OCI-LY7 (cell line): ENCODE measurements at regions not wholly inside any gene's neighbourhood (a gene's known extent, or its start where the extent isn't known, plus 50 kb on each side); places are given as distances from the start of the nearest gene placed in this dataset.

Source experiments
- BruUV-seq: library from RNA; stranded (reverse); fragments of 400-500 nt; replicated peaks from 2 replicates; lab custom pipeline; 2021; lab: Mats Ljungman, UMichigan
- CTCF ChIA-PET: fragments of 300-600 bp; sonication (Branson Sonifier 250); formaldehyde crosslinking; loops from one replicate; lab custom pipeline; 2022; ENCODE audit warnings: antibody characterized with exemption; ENCODE audit not compliant: unreplicated experiment; lab: Charles Lee
- POLR2A ChIA-PET: fragments of 300-600 bp; sonication (Branson Sonifier 250); formaldehyde crosslinking; loops from one replicate; lab custom pipeline; 2022; ENCODE audit warnings: antibody characterized with exemption; lab: Charles Lee
- DNase-seq: peaks from one replicate; pipeline ENCODE4 v3.0.0-alpha.2; 2015; ENCODE audit warnings: low spot score
- H2AFZ ChIP-seq: fragments of 200-600 bp; sonication (generic), shearing (Covaris generic); 2 replicates; pipeline ENCODE4 v1.6.1; 2014; ENCODE audit warnings: mild to moderate bottlenecking, antibody characterized with exemption, low read length, moderate library complexity
- H3K27ac ChIP-seq: fragments of 200-600 bp; sonication (generic); 2 replicates; pipeline ENCODE4 v1.5.1; 2014; ENCODE audit warnings: mixed run types, low read depth, mild to moderate bottlenecking, moderate library complexity, low read length, inconsistent platforms; ENCODE audit not compliant: poor library complexity, severe bottlenecking
- H3K36me3 ChIP-seq: fragments of 200-600 bp; sonication (generic); 2 replicates; pipeline ENCODE4 v1.6.1; 2014; ENCODE audit warnings: mild to moderate bottlenecking, antibody characterized with exemption, low read length, moderate library complexity, mixed read lengths; ENCODE audit not compliant: insufficient read depth
- H3K4me1 ChIP-seq: fragments of 200-600 bp; sonication (generic); 2 replicates; pipeline ENCODE4 v1.5.1; 2014; ENCODE audit warnings: mild to moderate bottlenecking, low read length; ENCODE audit not compliant: insufficient read depth, poor library complexity, severe bottlenecking
- H3K4me2 ChIP-seq: fragments of 200-600 bp; sonication (generic); 2 replicates; pipeline ENCODE4 v1.6.1; 2014; ENCODE audit warnings: mild to moderate bottlenecking, low read length
- H3K4me3 ChIP-seq: fragments of 200-600 bp; sonication (generic); 2 replicates; pipeline ENCODE4 v1.5.1; 2014; ENCODE audit warnings: mild to moderate bottlenecking, low read depth, low read length; ENCODE audit not compliant: poor library complexity, severe bottlenecking
- H3K79me2 ChIP-seq: fragments of 200-600 bp; sonication (generic); 2 replicates; pipeline ENCODE4 v1.6.1; 2016; ENCODE audit warnings: low read depth, mild to moderate bottlenecking, low read length, moderate library complexity, mixed read lengths; ENCODE audit not compliant: insufficient read depth
- H3K9me2 ChIP-seq: fragments of 200-600 bp; sonication (generic); 2 replicates; pipeline ENCODE4 v1.6.1; 2016; ENCODE audit warnings: mild to moderate bottlenecking, low read length, mixed read lengths; ENCODE audit not compliant: insufficient read depth
- H3K9me3 ChIP-seq: fragments of 200-600 bp; sonication (generic); 2 replicates; pipeline ENCODE4 v1.6.1; 2014; ENCODE audit warnings: mild to moderate bottlenecking, mixed run types, low read length, mixed read lengths
- H4K20me1 ChIP-seq: fragments of 200-600 bp; sonication (generic); 2 replicates; pipeline ENCODE4 v1.6.1; 2014; ENCODE audit warnings: mild to moderate bottlenecking, antibody characterized with exemption, low read length, moderate library complexity, mixed read lengths; ENCODE audit not compliant: insufficient read depth
- CTCF ChIP-seq: fragments of 200-600 bp; sonication (generic); conservative IDR thresholded peaks from 2 replicates; pipeline ENCODE4 v1.5.1; 2014; ENCODE audit warnings: mild to moderate bottlenecking, antibody characterized with exemption, low read length, moderate library complexity, mixed read lengths
- EZH2phosphoT487 ChIP-seq: fragments of 200-600 bp; sonication (generic); IDR thresholded peaks from 2 replicates; pipeline ENCODE4 v1.6.1; 2018; ENCODE audit warnings: low read depth, borderline replicate concordance, mild to moderate bottlenecking, mixed run types, antibody characterized with exemption, low read length, moderate library complexity, mixed read lengths
- intact Hi-C: fragments of 100-400 bp; cut with micrococcal nuclease; formaldehyde crosslinking; loops from one replicate; pipeline ENCODE4 v1.10.0; 2022; ENCODE audit not compliant: unreplicated experiment

GRCh38 chr21:22762463-22762862 lies 1764.3 kb downstream of the NCAM2 start:
- ChIA-PET CTCF (no interaction called here), POLR2A (no interaction called here)
- DNase-seq, result no peak
- no peaks in the 10 kb centered on the region for H4K20me1 ChIP-seq
- no peak overlapping the region for H3K4me3 ChIP-seq
- no peak overlapping the region for H3K27ac ChIP-seq
- H3K4me1 ChIP-seq, result no peaks in the 10 kb centered on the region
- H3K79me2 ChIP-seq, result no peaks in the 10 kb centered on the region
- no peaks in the 10 kb centered on the region for H3K9me2 ChIP-seq
- H2AFZ ChIP-seq, result no peak overlapping the region
- intact Hi-C loops, result no loop called here
- no TSS peak for BruUV-seq
- 0 out of 2 replicates have a peak, but pooled peaks cover 6% of the 10 kb centered on the region for H3K9me3 ChIP-seq
- TF ChIP-seq CTCF (no peak), EZH2phosphoT487 (no peak)
- no peaks in the 10 kb centered on the region for H3K36me3 ChIP-seq
- H3K4me2 ChIP-seq, result no peak overlapping the region

GRCh38 chr21:22763442-22763841 lies 1765.2 kb downstream of the NCAM2 start:
- Histone ChIP-seq H3K9me3 (0 out of 2 replicates have a peak, but pooled peaks cover 6% of the 10 kb centered on the region), H3K9me2 (no peaks in the 10 kb centered on the region), H3K27ac (no peak overlapping the region), H3K4me3 (no peak overlapping the region), H3K79me2 (no peaks in the 10 kb centered on the region), H3K4me2 (no peak overlapping the region), H4K20me1 (no peaks in the 10 kb centered on the region), H3K36me3 (no peaks in the 10 kb centered on the region), H2AFZ (no peak overlapping the region), H3K4me1 (no peaks in the 10 kb centered on the region)
- POLR2A ChIA-PET, result no interaction called here
- DNase-seq, result no peak
- CTCF ChIA-PET, result no interaction called here
- no TSS peak for BruUV-seq
- TF ChIP-seq CTCF (no peak), EZH2phosphoT487 (no peak)
- intact Hi-C loops, result no loop called here

- no peaks in the 10 kb centered on the region for H3K36me3 ChIP-seq
- no TSS peak for BruUV-seq
Measured at GRCh38 chr21:22764222-22764621, 1766.0 kb downstream of the NCAM2 start.

More at GRCh38 chr21:22764222-22764621, 1766.0 kb downstream of the NCAM2 start:
- Histone ChIP-seq H3K27ac (no peak overlapping the region), H3K4me3 (no peak overlapping the region), H2AFZ (no peak overlapping the region), H3K4me2 (no peak overlapping the region), H3K4me1 (no peaks in the 10 kb centered on the region), H3K79me2 (no peaks in the 10 kb centered on the region), H3K9me3 (0 out of 2 replicates have a peak, but pooled peaks cover 6% of the 10 kb centered on the region), H4K20me1 (no peaks in the 10 kb centered on the region), H3K9me2 (no peaks in the 10 kb centered on the region)
- ChIA-PET POLR2A (no interaction called here), CTCF (no interaction called here)
- no peak for TF ChIP-seq CTCF
- intact Hi-C loops, result no loop called here
- no peak for DNase-seq
